ENCODE measurements at regions not wholly inside any gene's neighbourhood (a gene's known extent, or its start where the extent isn't known, plus 50 kb on each side); places are given as distances from the start of the nearest gene placed in this dataset.

DNA sequence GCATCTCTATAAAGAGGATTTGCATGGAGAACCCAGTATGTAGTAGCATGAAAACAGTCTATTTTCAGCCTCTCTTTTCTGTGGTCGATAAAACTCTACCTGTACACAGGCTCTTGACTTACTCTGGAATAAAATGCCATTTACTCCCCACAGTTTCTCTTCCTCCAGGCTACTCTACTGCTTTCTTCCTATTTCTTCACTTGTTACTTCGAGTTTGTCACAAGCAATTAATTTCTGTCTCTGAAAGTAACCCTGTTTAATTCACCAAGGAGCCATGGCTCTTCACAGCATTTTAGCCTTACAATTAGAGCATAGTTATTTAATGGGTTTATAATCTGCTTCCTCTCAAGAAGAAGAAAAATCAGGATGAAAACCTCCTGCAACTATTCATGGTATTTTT is 472.9 kb upstream of the PRKX start:
- TF ChIP-seq, protein P1, sequence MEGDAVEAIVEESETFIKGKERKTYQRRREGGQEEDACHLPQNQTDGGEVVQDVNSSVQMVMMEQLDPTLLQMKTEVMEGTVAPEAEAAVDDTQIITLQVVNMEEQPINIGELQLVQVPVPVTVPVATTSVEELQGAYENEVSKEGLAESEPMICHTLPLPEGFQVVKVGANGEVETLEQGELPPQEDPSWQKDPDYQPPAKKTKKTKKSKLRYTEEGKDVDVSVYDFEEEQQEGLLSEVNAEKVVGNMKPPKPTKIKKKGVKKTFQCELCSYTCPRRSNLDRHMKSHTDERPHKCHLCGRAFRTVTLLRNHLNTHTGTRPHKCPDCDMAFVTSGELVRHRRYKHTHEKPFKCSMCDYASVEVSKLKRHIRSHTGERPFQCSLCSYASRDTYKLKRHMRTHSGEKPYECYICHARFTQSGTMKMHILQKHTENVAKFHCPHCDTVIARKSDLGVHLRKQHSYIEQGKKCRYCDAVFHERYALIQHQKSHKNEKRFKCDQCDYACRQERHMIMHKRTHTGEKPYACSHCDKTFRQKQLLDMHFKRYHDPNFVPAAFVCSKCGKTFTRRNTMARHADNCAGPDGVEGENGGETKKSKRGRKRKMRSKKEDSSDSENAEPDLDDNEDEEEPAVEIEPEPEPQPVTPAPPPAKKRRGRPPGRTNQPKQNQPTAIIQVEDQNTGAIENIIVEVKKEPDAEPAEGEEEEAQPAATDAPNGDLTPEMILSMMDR (IDR thresholded peaks at IDR 0.05), result no peak
- TF ChIP-seq POLR2A (IDR thresholded peaks at IDR 0.05), result no peak

All from uterus (tissue), 2 donors.